ENCODE measurements at regions not wholly inside any gene's neighbourhood (a gene's known extent, or its start where the extent isn't known, plus 50 kb on each side); places are given as distances from the start of the nearest gene placed in this dataset.

DNA sequence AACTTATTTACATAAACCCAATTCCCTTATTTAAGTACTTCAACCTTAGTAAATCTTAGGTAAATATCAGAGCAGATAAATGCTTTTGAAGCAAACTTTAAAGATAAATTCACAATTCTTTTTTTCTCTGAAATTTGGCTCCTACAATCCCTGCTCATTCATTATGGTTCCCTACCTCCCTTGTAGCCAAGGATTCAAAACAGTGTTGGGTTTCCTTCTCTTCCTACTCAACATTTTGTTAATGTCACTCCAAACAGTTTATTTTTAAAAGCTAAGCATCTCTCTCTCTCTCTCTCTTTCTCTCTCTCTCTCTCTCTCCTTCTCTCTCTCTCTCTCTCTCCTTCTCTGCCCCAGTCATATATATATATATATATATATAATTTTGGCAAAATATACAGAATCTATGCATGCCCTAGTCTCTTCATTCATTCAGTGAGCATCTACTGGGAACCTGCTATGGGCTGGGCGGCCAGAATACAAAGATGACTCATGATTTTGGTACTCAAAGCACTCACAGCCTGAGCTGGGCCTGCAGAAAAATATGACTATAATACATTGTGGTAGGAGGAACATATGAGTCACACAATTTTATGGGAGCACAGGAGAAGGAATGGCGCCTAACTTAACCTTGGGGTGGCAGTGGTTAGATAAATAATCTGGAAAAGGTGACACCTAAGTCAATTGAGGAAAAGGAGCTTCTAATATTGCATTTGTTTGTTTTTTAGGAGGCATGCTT lies 123.7 kb upstream of the DHRS4 start:
- intact Hi-C loops (cut with DNase I; ENCODE audit: low total_unique reads) = no loop called here
- ATAC-seq = peak in 1 of 2 donors; percentile 65

DNA sequence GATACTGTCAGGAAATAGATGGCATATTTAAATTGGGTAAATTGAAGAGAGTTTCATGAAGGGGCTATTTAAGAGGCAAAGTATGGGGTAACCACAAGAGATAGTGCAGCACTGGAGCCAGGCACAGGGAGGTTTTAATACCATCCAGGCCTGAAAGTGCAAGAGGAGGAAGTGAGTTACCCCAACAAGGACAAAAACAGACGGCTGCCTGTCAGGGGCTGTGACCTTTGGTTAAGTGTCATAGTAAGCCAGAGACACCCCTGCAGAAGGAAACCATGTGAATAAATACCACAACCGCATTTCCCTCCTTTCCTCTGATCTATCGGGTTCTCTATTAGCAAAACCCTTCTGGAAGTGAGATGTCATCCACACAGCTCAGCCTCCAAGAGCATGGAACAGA lies 122.0 kb upstream of the DHRS4 start:
- DNase-seq (no peak), ATAC-seq (no peak)
- Histone ChIP-seq H3K9me3 (no peaks in the 10 kb centered on the region), H3K4me1 (no peaks in the 10 kb centered on the region), H3K36me3 (no peaks in the 10 kb centered on the region), H3K4me3 (no peak overlapping the region), H3K27ac (no peak overlapping the region), H3K27me3 (no peaks in the 10 kb centered on the region)
- intact Hi-C loops (cut with DNase I; ENCODE audit: low total_unique reads) (no loop called here), in situ Hi-C loops (cut with MboI; ENCODE audit: low sequenced_read_pairs in 4 of 4) (no loop called here)
- TF ChIP-seq, protein P1, sequence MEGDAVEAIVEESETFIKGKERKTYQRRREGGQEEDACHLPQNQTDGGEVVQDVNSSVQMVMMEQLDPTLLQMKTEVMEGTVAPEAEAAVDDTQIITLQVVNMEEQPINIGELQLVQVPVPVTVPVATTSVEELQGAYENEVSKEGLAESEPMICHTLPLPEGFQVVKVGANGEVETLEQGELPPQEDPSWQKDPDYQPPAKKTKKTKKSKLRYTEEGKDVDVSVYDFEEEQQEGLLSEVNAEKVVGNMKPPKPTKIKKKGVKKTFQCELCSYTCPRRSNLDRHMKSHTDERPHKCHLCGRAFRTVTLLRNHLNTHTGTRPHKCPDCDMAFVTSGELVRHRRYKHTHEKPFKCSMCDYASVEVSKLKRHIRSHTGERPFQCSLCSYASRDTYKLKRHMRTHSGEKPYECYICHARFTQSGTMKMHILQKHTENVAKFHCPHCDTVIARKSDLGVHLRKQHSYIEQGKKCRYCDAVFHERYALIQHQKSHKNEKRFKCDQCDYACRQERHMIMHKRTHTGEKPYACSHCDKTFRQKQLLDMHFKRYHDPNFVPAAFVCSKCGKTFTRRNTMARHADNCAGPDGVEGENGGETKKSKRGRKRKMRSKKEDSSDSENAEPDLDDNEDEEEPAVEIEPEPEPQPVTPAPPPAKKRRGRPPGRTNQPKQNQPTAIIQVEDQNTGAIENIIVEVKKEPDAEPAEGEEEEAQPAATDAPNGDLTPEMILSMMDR (IDR thresholded peaks at IDR 0.05 in 4 of 5, conservative IDR thresholded peaks at IDR 0.05 in 1 of 5) = no peak
- no peak for TF ChIP-seq POLR2A (IDR thresholded peaks at IDR 0.05)

More for the DNA sequence above, 123.7 kb upstream of the DHRS4 start:
- Histone ChIP-seq H3K4me3 (no peak overlapping the region), H3K4me1 (no peaks in the 10 kb centered on the region), H3K9me3 (no peaks in the 10 kb centered on the region), H3K27ac (no peak overlapping the region), H3K27me3 (no peaks in the 10 kb centered on the region), H3K36me3 (no peaks in the 10 kb centered on the region)
- DNase-seq = no peak
- TF ChIP-seq, protein P1 (IDR thresholded peaks at IDR 0.05 in 4 of 5, conservative IDR thresholded peaks at IDR 0.05 in 1 of 5) = no peak
- no peak for TF ChIP-seq POLR2A (IDR thresholded peaks at IDR 0.05)
- in situ Hi-C loops (cut with MboI; ENCODE audit: low sequenced_read_pairs in 4 of 4) = no loop called here

GRCh38 chr14:23861666-23862065 lies 91.9 kb upstream of the DHRS4 start:
- in situ Hi-C loops (cut with MboI; ENCODE audit: low sequenced_read_pairs in 4 of 4) = no loop called here
- no peak overlapping the region for H3K4me3 ChIP-seq

GRCh38 chr14:23862513-23862912 lies 91.1 kb upstream of the DHRS4 start:
- in situ Hi-C loops (cut with MboI; ENCODE audit: low sequenced_read_pairs in 4 of 4) (no loop called here), intact Hi-C loops (cut with DNase I; ENCODE audit: low total_unique reads) (no loop called here)
- Histone ChIP-seq H3K9me3 (no peaks in the 10 kb centered on the region), H3K27me3 (no peaks in the 10 kb centered on the region), H3K4me3 (no peak overlapping the region), H3K4me1 (no peaks in the 10 kb centered on the region), H3K27ac (no peak overlapping the region), H3K36me3 (no peaks in the 10 kb centered on the region)
- DNase-seq = no peak
- ATAC-seq = no peak
- TF ChIP-seq, protein P1 (IDR thresholded peaks at IDR 0.05 in 4 of 5, conservative IDR thresholded peaks at IDR 0.05 in 1 of 5) = no peak

More at GRCh38 chr14:23861666-23862065, 91.9 kb upstream of the DHRS4 start:
- TF ChIP-seq, protein P1 (IDR thresholded peaks at IDR 0.05 in 4 of 5, conservative IDR thresholded peaks at IDR 0.05 in 1 of 5) = no peak
- TF ChIP-seq POLR2A (IDR thresholded peaks at IDR 0.05) = no peak
- intact Hi-C loops (cut with DNase I; ENCODE audit: low total_unique reads) = no loop called here
- Histone ChIP-seq H3K9me3 (no peaks in the 10 kb centered on the region), H3K4me1 (no peaks in the 10 kb centered on the region), H3K27ac (no peak overlapping the region), H3K27me3 (no peaks in the 10 kb centered on the region), H3K36me3 (no peaks in the 10 kb centered on the region)
- DNase-seq (no peak), ATAC-seq (no peak)

GRCh38 chr14:23863836-23864235 lies 89.7 kb upstream of the DHRS4 start:
- Histone ChIP-seq H3K27ac (no peak overlapping the region), H3K36me3 (no peaks in the 10 kb centered on the region), H3K9me3 (no peaks in the 10 kb centered on the region), H3K4me3 (no peak overlapping the region), H3K27me3 (no peaks in the 10 kb centered on the region), H3K4me1 (no peaks in the 10 kb centered on the region)
- in situ Hi-C loops (cut with MboI; ENCODE audit: low sequenced_read_pairs in 4 of 4) (no loop called here), intact Hi-C loops (cut with DNase I; ENCODE audit: low total_unique reads) (no loop called here)
- TF ChIP-seq POLR2A (IDR thresholded peaks at IDR 0.05) = no peak
- TF ChIP-seq, protein P1 (IDR thresholded peaks at IDR 0.05 in 4 of 5, conservative IDR thresholded peaks at IDR 0.05 in 1 of 5) = no peak
- ATAC-seq (no peak), DNase-seq (no peak)
